Omental fat pad (tissue), 3 donors: ENCODE measurements at regions not wholly inside any gene's neighbourhood (a gene's known extent, or its start where the extent isn't known, plus 50 kb on each side); places are given as distances from the start of the nearest gene placed in this dataset.
"Not testable (repeated sequence)": the region's sequence is repeated elsewhere in the genome, so short reads cannot be mapped to it uniquely, and the experiment has no call there.

Source experiments
- ATAC-seq: fragments of 150-250 bp; one replicate; pipeline ENCODE4 v1.9.1; 2016; ENCODE audit warnings: mild to moderate bottlenecking, moderate library complexity; ENCODE audit not compliant: low FRiP score
- DNase-seq: peaks from one replicate; pipeline ENCODE4 v3.0.0-alpha.2; 2019; ENCODE audit warnings: low spot score
- TF ChIP-seq, protein P1 (sequence below), 3 donors: fragments of 450-650 bp; IDR thresholded peaks; one replicate each; pipeline ENCODE4 v1.5.1; 2016 to 2017; ENCODE audit warnings: antibody characterized with exemption in 3 of 3, mild to moderate bottlenecking in 3 of 3, moderate library complexity in 2 of 3

DNA sequence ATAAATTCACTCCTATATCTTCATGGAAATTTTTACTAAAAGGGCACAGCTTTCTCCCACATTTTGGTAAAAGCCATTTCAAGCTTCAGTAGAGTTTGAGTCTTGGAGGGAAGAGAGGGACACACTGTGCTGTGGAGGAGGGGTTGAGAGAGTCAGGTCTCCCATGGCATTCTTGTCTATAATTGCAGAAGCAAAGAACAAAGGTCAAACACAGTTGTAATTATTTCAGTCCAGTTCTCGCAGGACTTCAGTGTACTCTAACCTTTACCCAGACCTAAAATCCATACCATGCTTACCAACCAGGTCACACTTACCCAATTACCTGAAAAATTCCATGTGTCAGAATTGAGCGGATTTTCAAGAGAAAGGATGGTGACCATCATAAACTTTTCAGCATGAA is 298.4 kb downstream of the XPNPEP1 start:
- TF ChIP-seq, protein P1, sequence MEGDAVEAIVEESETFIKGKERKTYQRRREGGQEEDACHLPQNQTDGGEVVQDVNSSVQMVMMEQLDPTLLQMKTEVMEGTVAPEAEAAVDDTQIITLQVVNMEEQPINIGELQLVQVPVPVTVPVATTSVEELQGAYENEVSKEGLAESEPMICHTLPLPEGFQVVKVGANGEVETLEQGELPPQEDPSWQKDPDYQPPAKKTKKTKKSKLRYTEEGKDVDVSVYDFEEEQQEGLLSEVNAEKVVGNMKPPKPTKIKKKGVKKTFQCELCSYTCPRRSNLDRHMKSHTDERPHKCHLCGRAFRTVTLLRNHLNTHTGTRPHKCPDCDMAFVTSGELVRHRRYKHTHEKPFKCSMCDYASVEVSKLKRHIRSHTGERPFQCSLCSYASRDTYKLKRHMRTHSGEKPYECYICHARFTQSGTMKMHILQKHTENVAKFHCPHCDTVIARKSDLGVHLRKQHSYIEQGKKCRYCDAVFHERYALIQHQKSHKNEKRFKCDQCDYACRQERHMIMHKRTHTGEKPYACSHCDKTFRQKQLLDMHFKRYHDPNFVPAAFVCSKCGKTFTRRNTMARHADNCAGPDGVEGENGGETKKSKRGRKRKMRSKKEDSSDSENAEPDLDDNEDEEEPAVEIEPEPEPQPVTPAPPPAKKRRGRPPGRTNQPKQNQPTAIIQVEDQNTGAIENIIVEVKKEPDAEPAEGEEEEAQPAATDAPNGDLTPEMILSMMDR (IDR thresholded peaks at IDR 0.05), result no peak
- ATAC-seq, result no peak
- DNase-seq, result no peak

DNA sequence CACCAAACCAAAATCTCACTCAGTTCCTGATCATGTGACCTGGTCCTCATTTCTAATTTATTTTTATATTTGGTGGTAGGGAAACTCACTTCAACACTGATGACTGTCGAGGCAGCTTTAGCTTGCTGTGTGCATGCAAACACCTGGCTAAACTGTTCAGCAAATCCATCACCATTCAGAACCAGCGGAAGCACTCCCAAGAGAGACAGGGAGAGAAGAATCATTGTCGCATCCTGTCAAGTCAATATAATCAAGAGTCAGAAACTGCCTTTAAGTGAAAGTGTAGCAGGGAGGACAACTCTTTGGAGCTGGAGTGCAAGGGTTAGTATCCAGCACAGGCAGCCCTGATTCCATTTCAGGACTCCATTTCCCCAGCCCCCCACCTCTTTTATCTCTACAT is 300.7 kb downstream of the XPNPEP1 start:
- DNase-seq, result no peak
- TF ChIP-seq, protein P1 (IDR thresholded peaks at IDR 0.05), result no peak
- ATAC-seq, result no peak

DNA sequence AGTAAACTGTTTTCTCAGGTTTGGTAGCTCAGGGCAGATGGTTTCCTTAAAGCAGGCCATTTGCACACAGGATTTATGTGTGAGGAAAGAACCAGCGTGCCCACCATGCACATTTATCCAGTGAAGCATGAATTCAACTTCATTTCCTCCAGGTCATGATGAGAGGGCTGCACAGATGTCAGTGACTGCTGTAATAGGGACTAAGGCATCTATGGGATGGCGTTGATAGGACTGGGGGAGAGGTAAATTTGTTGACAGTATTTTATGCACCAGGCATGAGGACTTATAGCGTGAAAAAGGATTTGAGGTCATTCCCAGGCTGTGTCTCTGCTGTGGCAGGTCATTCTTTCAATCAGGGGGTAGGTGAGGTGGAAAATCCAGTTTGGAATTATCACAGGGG is 302.9 kb downstream of the XPNPEP1 start:
- TF ChIP-seq, protein P1 (IDR thresholded peaks at IDR 0.05), result no peak
- DNase-seq (no peak), ATAC-seq (no peak)

DNA sequence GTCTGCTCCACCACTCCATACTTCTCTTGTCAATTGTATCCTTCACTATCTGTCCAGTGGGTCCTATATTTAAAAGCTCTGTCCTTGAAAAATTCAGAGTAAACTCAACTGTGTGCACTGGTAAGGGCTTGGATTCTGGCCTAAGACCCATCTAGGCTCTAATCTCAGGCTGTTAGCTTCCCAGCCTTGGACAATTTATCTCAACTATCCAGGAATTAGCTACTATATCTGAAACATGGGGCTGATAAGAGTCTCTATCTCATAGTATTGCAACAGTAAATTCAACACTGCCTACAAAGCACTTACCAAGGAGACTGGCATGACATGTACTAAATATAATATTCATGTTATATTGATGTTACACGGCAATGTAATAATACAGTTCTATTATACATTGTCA is 303.4 kb downstream of the XPNPEP1 start:
- ATAC-seq (no peak), DNase-seq (no peak)
- TF ChIP-seq, protein P1 (IDR thresholded peaks at IDR 0.05), result no peak

DNA sequence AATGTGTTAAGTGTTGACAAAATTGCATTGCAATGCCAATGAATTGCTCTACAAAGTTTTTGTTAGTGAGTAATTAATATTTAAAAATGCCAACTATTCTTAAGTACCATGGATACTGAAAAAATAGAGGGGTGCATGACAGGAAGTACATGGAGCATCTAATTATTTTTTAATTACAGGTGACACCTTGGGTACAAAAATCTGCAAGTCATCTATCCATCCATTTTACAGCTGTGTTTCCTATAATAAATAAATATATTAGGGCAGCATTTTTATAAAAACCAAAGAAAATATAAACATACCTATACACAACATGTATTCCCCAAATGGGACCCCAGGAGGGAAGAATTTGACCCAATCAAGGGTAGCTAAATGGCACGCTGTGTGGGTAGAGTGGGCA is 304.6 kb downstream of the XPNPEP1 start:
- DNase-seq, result no peak
- ATAC-seq, result no peak
- TF ChIP-seq, protein P1 (IDR thresholded peaks at IDR 0.05), result no peak

DNA sequence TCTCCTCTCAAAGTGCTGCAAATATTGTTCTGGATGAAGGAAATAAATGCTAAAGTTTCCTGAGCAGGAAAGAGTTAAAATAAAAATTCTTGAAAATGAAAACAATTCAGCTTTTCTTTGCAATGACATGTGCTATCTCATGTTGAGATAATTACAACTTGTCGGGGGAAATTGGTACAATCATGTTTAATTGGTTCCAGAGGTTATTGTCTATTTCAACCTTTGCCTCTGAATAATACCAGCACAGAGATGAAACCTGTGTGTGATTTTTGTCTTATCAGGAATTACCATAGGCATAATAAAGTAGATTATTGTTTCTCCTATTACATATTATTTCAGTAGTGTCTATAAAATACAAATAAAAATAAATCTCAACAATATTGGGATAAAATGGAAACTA is 305.0 kb downstream of the XPNPEP1 start:
- no peak for DNase-seq
- no peak for ATAC-seq
- TF ChIP-seq, protein P1 (IDR thresholded peaks at IDR 0.05), result no peak

DNA sequence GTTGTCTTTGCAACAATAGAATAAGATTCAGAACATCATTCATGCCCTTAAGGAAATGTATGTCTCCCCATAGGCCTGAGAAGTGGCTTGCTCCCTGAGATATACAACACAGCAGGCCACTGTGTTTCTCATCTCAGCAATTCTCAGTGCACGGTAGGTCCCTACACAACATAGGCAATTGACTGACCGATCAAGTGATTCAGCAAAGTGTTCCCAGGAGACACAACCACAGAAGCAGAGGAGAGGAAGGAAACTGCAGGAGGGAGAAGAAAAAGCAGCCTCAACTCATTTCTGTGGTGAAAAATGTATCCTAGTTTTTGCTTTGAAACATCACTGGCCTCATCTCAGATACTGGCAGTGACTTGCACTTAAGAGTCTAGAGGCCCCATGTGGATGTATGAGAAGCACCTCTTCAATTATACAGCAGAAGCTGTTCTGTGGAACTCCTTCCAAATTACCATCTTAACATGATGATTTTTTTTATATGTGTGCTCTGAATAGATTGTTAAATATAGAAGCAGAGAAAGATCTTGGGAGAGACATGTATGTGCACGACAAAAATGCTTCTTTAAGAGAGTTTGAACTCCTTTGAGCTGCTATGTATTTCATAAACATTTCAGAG is 306.8 kb downstream of the XPNPEP1 start:
- TF ChIP-seq, protein P1 (IDR thresholded peaks at IDR 0.05), result no peak
- ATAC-seq, result no peak
- DNase-seq, result no peak

DNA sequence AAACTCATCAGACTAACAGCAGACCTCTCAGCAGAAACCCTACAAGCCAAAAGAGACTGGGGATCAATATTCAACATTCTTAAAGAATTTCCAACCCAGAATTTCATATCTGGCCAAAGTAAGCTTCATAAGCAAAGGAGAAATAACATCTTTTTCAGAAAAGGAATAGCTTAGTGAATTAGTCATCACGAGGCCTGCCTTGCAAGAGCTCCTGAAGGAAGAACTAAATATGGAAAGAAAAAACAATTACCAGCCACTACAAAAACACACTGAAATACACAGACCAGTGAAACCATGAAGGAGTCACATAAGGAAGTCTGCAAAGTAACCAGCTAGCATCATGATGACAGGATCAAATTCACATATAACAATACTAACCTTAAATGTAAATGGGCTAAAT is 328.0 kb downstream of the XPNPEP1 start:
- not testable (repeated sequence) for DNase-seq, ATAC-seq
